Ishikawa (cell line): ENCODE measurements at regions not wholly inside any gene's neighbourhood (a gene's known extent, or its start where the extent isn't known, plus 50 kb on each side); places are given as distances from the start of the nearest gene placed in this dataset.

Experiments used
- CREB1 ChIP-seq: IDR thresholded peaks from 2 replicates; pipeline ENCODE4 v1.6.1; 2012; ENCODE audit warnings: low read depth
- EGR1 ChIP-seq: IDR thresholded peaks from 2 replicates; pipeline ENCODE4 v1.6.1; 2012
- EP300 ChIP-seq: IDR thresholded peaks from 2 replicates; pipeline ENCODE4 v1.6.1; 2012; ENCODE audit warnings: borderline replicate concordance
- FOXM1 ChIP-seq: IDR thresholded peaks from 2 replicates; pipeline ENCODE4 v1.6.1; 2012; ENCODE audit warnings: low read depth, borderline replicate concordance
- MAX ChIP-seq: IDR thresholded peaks from 2 replicates; pipeline ENCODE4 v1.6.1; 2012
- RAD21 ChIP-seq: IDR thresholded peaks from 2 replicates; pipeline ENCODE4 v1.6.1; 2012; ENCODE audit warnings: low read depth
- TAF1 ChIP-seq: IDR thresholded peaks from 2 replicates; pipeline ENCODE4 v1.6.1; 2012; ENCODE audit warnings: low read depth, mild to moderate bottlenecking
- TCF12 ChIP-seq: IDR thresholded peaks from 2 replicates; pipeline ENCODE4 v1.6.1; 2012; ENCODE audit warnings: low read depth
- YY1 ChIP-seq: IDR thresholded peaks from 2 replicates; pipeline ENCODE4 v1.6.1; 2012; ENCODE audit warnings: low read depth
- TF ChIP-seq, protein P1 (sequence below): IDR thresholded peaks from 2 replicates; pipeline ENCODE4 v1.6.1; 2012; ENCODE audit warnings: low read depth, mild to moderate bottlenecking
- TF ChIP-seq, protein P2 (sequence below): IDR thresholded peaks from 2 replicates; pipeline ENCODE4 v1.6.1; 2012

- TF ChIP-seq CREB1 (no peak), RAD21 (no peak), FOXM1 (no peak), YY1 (no peak), MAX (no peak), EGR1 (no peak), TAF1 (no peak), EP300 (no peak), TCF12 (no peak)
- TF ChIP-seq, protein P1, sequence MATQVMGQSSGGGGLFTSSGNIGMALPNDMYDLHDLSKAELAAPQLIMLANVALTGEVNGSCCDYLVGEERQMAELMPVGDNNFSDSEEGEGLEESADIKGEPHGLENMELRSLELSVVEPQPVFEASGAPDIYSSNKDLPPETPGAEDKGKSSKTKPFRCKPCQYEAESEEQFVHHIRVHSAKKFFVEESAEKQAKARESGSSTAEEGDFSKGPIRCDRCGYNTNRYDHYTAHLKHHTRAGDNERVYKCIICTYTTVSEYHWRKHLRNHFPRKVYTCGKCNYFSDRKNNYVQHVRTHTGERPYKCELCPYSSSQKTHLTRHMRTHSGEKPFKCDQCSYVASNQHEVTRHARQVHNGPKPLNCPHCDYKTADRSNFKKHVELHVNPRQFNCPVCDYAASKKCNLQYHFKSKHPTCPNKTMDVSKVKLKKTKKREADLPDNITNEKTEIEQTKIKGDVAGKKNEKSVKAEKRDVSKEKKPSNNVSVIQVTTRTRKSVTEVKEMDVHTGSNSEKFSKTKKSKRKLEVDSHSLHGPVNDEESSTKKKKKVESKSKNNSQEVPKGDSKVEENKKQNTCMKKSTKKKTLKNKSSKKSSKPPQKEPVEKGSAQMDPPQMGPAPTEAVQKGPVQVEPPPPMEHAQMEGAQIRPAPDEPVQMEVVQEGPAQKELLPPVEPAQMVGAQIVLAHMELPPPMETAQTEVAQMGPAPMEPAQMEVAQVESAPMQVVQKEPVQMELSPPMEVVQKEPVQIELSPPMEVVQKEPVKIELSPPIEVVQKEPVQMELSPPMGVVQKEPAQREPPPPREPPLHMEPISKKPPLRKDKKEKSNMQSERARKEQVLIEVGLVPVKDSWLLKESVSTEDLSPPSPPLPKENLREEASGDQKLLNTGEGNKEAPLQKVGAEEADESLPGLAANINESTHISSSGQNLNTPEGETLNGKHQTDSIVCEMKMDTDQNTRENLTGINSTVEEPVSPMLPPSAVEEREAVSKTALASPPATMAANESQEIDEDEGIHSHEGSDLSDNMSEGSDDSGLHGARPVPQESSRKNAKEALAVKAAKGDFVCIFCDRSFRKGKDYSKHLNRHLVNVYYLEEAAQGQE = no peak
- TF ChIP-seq, protein P2, sequence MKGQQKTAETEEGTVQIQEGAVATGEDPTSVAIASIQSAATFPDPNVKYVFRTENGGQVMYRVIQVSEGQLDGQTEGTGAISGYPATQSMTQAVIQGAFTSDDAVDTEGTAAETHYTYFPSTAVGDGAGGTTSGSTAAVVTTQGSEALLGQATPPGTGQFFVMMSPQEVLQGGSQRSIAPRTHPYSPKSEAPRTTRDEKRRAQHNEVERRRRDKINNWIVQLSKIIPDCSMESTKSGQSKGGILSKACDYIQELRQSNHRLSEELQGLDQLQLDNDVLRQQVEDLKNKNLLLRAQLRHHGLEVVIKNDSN = no peak
Measured at GRCh38 chr15:73803806-73804205, 50.7 kb upstream of the INSYN1 start.
